ENCODE measurements at regions not wholly inside any gene's neighbourhood (a gene's known extent, or its start where the extent isn't known, plus 50 kb on each side); places are given as distances from the start of the nearest gene placed in this dataset.
"Not testable (repeated sequence)": the region's sequence is repeated elsewhere in the genome, so short reads cannot be mapped to it uniquely, and the experiment has no call there.

DNA sequence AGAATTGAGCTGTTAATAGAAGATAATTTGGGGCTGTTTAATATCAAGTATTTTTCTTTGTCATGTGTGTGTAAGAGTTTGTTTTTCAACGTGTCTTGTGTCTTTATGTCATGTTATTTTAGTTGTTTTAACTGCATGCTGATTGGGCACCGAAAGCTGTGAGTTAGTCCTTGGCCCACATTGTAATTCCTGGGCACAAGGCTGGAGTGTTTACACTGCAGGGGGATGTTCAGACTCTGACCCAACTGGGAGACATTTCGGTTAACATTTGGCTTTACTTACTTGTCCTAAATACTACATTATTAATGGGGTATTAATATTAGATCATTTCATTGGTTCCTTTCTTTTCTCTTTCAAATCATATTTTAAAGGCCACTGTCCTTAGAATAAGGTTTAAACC lies 381.0 kb downstream of the OSR1 start:
- DNase-seq: no peak

GRCh38 chr2:18976168-18976961 lies 382.1 kb downstream of the OSR1 start:
- DNase-seq: no peak

DNA sequence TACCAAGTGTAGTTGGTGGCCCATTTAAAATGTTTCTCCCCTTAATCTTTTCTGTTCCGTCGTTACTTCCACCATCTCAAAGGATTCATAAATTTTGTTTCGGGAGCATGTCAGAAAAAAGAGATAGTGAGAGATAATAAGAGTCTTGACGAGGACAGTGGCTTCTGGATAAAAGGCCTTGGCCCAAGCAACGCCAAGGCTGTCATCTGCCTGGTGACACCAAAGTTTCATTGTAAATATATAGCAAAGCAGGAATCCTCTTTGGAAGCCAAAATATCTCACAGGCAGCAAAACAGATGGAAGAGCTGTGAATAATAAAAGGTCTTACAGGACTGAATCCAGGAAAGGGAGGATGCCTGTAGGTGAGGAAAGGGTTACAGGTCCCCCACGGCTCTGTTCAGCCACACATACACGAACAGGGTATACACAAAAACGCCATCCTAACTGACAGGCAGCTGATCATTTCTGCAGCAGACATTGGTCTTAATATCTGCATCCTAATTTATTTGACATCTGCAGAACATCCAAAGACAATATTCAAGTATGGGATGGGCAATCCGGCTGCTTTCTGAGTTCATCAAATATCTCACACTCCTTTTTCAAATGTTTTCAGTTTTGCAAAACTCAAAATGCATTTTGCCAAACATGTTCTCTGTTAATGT lies 382.8 kb downstream of the OSR1 start:
- DNase-seq: no peak

DNA sequence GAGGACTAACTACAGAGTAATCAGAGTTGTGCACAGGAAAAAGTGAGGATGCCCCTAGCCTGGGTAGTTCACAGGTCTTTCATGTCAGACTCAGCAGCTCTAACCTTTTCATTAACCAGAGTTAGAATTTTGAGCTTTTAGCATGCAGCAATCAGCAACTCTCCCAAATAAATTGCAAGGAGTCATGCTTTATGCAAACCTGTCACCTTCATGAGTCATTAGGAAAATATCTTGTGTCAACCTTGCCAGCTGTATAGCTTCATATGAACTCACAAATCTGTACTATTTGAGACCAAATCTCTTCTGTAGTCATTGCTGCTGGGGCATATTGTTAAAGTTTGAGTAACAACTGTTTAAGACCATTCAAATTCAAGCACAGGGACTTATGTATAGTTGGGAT lies 382.3 kb upstream of the NT5C1B start:
- no peak for DNase-seq

- DNase-seq: no peak
These were observed 381.7 kb upstream of the NT5C1B start for GRCh38 chr2:18971069-18971378.

GRCh38 chr2:18966131-18966530 lies 376.8 kb upstream of the NT5C1B start:
- no peak for DNase-seq

DNA sequence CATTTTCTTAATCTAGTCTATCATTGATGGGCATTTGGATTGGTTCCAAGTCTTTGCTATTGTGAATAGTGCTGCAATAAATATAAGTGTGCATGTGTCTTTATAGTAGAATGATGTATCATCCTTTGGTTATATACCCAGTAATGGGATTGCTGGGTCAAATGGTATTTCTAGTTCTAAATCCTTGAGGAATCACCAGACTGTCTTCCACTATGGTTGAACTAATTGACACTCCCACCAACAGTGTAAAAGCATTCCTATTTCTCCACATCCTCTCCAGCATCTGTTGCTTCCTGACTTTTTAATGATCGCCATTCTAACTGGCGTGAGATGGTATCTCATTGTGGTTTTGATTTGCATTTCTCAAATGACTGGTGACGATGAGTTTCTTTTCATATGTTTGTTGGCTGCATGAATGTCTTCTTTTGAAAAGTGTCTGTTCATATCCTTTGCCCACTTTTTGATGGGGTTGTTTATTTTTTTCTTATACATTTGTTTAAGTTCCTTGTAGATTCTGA lies 374.4 kb upstream of the NT5C1B start:
- not testable (repeated sequence) for DNase-seq

DNA sequence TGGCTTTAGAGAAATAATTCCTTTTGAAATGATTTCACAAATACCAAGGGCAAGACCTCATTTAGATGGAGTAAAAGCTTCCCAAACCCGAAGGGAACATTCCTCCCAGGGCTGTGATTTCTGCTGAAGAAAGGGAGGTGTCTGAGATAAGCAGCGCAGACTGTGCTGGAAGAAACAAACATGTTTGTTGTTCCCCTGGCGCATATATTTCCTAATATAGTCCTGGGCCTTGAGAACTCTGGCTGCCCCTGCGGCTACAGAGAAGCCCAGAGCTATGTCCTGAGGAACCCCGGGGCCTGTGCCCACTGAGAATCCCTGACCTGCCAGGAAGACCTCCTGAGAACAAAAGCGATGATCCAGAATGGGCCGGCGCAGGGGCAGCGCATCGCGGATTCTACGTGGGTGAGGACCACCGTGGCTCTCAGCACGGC lies 372.6 kb upstream of the NT5C1B start:
- no peak for DNase-seq

- DNase-seq: no peak
These were observed 370.8 kb upstream of the NT5C1B start for GRCh38 chr2:18959952-18960717.

GRCh38 chr2:18959200-18959599 lies 369.8 kb upstream of the NT5C1B start:
- DNase-seq: no peak

DNA sequence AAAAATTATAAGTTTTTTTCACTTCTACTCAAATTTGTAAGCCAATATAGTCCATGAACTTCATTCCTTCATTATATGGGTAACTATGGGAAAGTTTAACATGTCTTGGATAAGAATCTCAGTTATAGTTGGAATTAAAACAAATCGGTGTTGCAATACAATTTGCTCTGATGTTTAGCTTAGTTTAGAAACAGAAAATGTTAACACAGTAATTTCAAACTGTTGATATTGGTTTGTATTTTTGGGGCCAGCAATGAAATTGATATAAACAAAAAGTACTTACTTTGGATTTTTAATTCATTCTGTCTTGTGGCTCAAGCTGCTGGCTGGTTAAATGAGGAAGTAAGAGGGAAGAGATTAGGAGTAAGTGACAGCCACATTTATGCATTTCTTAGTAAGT lies 368.5 kb upstream of the NT5C1B start:
- no peak for DNase-seq

GRCh38 chr2:18950361-18950851 lies 361.0 kb upstream of the NT5C1B start:
- DNase-seq: no peak

DNA sequence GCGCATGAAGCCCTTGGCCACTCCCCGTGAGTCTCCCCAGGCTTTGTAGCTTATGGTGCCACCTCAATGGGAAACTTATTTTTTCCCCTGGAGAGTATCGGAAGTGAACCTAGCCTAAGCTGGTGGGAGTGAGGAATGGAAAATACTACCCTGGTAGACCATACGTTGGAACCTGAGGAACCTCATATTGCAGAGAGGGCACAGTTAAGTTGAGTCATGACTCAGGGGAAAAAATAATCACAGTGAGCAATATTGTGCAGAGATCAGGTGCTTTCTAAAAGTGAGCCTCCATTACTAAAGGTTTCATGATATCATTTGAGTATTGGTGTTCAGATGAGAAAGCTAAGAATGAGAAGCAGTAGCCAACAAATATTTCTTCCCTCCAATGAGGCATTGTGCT lies 360.5 kb upstream of the NT5C1B start:
- DNase-seq: no peak

- no peak for DNase-seq
These were observed 350.8 kb upstream of the NT5C1B start for GRCh38 chr2:18940184-18940583.

DNA sequence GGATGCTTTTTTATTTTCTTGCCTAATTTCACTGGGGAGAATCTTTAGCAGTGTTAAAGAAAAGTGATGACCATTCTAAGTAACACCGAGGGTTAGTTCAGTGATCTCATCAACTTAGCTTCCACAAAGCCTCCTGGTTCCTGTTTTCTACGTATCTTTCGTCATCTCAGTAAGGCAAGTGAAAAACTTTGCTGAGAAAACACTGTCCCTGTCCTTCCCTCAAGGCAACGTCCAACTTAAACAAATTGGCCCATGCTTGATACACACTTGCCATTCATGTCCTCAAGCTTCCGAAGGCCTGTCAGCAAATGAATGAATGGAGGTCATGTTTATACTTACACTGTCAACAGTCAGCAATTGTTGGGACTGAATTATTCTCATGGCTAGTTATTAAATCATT lies 350.4 kb upstream of the NT5C1B start:
- DNase-seq: not testable (repeated sequence)

DNA sequence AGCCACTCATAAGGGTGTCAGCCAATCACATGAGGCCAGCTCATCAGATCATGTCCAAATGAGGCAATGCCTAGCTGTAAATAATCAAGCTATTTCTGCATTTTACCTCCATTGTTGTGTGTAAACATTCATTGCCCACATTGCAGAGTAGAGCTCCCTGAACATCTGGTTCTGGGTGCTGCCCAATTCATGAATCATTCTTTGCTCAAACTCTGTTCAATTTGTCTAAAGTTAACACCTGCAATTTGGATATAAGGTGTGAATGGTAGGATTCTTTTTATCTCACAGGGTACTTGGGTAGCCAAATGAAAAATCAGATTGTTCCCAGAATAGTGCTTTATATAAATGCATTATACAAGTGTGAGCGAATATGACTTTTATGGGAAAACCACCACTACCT lies 345.5 kb upstream of the NT5C1B start:
- DNase-seq: no peak

- no peak for DNase-seq
These were observed 343.5 kb upstream of the NT5C1B start for GRCh38 chr2:18932853-18933252.

DNA sequence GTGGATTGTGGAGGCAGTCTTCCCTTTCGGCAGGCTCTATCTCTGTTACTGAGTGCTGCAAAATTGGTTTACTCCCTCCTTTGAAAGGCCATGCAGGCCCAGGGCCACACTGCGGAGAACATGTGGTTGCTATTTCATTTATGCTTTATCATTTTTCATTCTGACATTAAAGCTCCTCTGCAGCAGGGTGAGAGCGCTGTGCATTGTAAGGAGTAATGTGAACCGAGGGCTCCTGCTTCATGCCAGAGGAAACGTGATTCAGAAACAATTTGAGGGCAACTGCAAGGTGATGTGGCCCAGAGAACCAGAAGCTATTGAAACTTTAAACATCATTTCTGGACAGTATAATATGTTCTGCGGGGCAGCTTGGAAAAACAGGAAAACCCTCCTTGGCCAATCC lies 341.6 kb upstream of the NT5C1B start:
- DNase-seq: no peak

DNA sequence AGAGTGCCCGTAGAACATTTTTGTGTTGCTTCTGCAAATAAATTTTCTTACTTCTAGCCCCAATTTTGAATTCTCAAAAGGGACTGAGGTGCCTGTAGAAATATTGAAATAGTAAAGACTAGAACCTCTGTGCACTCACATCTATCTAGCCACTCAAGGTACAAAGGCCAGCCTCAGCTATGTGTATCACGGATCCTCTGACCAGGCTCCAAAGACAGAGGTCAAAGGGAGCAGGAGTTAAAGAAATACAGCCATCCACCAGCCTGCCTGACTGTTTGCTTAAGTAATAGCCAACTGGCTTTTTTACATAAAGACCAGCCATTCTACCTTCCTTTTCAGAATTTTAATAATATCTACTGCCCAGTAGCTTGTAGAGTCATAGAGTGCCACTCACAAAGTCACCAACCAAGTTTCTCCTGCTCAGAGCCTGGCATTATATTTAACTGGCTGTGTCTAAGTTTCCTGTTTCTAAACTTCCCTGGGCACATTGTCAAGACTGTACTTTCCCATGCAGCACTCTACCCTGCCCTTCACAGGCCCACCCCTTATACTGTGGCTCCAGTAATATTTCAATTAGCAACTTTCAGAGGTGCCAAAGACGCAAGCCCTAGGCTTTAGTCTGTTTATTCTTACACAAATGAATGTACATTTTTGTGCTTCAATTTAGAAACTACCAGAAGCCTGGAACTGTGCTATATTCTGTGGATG lies 338.3 kb upstream of the NT5C1B start:
- no peak for DNase-seq

DNA sequence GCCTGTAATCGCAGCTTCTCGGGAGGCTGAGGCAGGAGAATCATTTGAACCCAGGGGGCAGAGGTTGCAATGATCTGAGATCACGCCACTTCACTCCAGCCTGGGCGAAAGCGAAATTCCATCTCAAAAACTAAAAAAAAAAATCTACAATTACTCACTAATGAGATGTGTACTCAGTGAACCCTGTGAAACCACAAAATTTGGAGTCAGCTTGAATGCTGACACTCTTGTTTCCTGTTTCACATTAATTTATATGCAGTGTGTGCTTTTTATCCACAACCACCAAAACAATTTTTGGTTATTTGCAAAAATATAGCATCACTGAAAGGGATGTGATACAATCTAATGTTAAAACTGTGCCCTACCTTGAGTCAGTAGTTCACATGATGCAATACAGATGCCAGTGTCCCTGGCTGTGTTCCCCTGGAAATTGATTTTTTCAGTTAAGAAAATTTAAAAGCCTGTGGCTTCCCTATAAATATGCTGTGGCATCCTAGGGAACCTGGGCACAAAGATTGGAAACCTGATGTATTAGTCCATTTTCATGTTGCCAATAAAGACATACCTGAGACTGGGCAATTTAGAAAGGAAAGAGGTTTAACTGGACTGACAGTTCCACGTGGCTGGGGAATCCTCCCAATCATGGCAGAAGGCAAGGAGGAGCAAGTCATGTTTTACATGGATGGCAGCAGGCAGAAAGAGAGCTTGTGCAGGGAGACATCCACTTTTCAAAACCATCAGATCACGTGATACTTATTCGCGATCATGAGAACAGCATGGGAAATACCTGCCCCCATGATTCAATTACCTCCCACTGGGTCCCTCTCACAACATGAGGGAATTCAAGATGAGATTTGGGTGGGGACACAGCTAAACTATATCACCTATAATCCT lies 337.5 kb upstream of the NT5C1B start:
- DNase-seq: no peak

DNA sequence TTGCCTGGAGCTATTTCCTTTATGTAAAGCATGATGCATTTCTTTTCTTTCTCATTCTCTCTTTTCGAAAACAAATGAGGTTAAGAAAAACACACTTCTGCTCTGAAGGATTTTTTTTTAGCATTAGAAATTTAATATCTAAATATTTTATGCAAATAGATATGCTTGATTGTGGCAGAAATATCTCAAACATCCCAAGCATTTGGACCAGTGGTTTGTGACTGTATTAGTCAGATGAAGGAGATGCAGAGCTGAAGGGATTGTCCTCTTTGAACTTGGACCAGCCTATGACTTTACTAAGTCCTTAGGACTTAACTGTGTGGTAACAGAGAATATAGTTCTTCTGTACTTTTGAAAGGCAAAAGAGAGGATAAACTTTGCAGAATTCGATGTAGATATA lies 335.9 kb upstream of the NT5C1B start:
- no peak for DNase-seq

- no peak for DNase-seq
These were observed 335.5 kb upstream of the NT5C1B start for GRCh38 chr2:18924886-18925285.

All from stimulated activated naive CD4-positive, alpha-beta T cell (primary cell).